Stimulated activated CD4-positive, alpha-beta T cell treated with anti-CD3 and anti-CD28 coated beads, Interleukin-4, amount 100 ng/mL, for 48 hours (primary cell): ENCODE measurements at regions not wholly inside any gene's neighbourhood (a gene's known extent, or its start where the extent isn't known, plus 50 kb on each side); places are given as distances from the start of the nearest gene placed in this dataset.

Source experiments
- DNase-seq, 2 donors: peaks; one replicate each; pipeline ENCODE4 v3.0.0-alpha.2; 2020; ENCODE audit warnings: low read depth in 2 of 2

DNA sequence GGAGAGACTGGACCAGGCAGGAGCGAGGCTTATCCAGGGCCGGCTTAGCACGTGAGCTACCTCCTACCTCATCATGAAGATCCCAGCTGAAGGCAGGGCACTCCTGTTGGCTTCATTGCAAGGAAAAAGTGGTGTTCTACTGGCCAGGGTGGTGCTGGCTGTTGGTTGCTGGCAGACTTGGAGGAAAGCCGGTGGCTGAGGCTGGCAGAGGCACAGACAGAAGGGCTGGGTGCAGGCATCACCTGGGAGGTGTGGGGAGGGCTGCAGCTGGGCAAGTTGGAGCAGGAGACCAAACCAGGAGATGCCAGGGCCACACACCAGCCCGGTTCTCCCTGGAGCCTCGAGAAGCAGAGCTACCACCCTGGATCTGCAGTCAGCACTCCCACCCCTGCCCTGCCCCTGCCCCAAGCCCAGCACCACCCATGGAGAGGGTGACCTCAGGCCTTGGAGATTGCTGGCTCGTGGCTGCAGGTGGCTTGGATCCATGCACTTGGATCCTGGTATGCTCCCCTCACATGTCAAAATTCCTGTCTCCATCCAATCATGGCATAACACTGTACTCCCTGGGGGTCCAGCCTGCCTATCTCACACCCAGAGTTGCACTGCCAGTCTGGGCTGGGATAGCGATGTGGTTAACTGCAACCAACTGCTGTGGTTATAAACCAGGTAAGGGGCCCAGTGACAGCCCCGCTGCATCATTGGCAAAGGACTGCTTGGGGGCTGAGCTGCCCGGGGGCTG, 49.7 kb downstream of the GLI2 start:
- DNase-seq = no peak

DNA sequence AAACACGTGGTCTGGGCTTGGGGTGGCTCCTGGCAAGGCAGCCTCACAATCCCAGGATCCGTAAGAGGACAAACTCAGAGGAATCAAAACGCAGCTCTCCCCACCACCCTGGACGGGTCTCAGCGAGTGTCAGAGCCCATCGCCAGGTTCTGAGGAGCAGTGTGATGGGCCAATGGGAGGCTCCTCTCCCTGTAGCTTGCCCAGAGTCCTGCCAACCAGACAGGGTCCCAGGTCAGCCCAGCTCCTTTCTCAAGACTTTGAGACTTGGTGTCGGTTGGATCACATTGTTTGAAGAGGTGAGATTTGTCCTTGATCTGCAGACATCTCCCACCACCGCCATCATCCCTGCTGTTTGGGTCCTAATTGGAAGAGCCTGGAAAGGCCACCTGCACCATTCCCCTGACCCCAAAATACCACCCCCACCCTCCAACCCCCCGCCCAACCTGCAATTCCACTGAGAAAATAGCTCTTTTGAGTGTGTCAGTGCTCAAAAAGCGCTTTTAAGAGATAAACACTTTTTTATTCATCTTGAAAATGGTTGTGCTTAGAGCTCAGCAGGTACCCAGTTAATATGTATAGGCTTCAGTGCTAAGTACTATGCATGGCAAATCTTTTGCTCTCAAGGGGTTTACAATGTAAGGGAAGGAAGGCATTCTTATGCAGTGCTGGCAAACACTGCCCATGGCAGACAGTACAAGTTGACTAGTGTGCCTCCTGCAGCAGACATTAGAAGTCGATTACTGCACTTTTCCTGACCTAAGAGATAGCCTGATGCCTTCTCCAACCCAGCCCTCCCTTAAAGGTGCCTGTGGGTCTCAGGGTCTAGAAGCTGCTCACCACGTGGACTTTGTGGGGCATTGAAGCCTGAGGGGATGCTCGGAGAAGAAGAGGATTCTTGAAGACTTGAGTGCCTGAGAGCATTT, 50.6 kb downstream of the GLI2 start:
- DNase-seq = no peak

DNA sequence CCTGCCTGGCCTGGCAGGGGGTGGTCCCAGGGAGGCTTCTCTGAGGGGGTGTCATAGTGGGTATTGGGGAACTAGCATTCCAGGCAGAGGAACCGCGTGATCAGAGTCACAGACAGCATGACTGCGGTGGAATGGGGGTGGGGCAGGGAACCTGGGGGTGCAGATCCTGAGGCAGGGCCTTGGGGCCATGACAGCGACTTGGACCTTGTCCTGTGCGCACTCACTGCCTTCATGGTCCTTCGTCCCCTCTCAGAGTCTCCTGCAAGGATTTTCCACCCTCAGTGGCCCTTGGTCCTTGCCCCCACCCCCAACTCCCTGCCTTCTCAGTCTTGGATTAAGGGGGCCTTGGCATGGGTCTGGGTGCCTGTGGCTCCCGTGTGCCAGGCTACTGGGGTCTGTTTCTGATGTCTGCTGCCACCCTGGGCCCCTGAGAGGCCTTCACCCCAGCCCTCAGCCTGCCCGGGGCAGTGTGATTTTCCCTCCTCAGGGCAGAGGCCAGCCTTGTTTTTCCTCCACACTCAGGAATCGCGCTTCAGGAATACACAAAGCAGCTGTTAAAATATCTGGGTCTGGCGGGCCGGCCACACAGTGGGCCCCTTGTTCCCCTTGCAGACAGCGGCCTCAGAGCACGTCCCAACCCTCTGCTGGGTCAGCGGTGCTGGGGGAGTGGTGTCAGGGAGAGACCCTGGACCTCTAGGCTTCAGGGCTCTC, 51.6 kb downstream of the GLI2 start:
- DNase-seq = no peak

DNA sequence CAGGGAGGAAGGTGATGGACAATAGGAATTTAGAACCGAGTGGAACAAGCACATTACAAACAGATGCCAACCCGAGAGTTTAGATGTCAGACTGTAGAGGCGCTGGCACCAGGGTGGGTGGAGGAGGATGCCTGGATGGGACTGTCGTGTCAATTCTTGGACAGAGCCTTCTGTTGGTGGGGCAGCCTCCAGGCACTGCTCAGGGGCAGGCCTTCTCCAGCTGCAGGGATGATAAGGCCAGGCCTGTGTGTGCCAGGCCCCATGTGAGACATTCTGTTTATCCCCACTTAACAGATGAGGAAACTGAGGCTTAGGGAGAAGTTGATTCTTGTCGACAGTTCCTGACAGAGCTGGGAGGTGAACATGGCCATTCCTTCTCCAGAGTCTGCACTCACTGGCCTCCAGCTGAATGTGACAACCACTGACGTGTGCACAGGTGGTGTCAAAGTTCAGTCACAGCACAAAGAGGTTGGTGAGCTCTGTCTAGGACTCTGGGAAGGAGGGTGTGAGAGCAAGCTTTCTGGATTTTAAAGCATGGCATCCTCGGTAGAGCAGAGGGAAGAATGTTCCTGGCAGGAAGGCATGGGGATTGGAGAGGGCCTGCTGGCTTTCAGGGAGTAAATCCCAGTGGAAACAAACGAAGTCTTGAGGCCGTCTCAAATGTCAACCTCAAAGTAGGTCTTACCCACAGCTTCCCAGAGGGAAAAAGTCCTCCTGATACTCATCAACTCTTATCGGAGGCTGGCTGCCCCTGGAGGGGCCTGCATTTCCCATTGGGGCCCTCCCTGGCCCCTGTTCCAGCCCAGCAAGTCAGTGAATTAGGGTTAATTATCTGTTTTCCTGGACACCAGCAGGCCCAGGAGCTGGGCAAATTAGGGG, 52.4 kb downstream of the GLI2 start:
- no peak for DNase-seq

DNA sequence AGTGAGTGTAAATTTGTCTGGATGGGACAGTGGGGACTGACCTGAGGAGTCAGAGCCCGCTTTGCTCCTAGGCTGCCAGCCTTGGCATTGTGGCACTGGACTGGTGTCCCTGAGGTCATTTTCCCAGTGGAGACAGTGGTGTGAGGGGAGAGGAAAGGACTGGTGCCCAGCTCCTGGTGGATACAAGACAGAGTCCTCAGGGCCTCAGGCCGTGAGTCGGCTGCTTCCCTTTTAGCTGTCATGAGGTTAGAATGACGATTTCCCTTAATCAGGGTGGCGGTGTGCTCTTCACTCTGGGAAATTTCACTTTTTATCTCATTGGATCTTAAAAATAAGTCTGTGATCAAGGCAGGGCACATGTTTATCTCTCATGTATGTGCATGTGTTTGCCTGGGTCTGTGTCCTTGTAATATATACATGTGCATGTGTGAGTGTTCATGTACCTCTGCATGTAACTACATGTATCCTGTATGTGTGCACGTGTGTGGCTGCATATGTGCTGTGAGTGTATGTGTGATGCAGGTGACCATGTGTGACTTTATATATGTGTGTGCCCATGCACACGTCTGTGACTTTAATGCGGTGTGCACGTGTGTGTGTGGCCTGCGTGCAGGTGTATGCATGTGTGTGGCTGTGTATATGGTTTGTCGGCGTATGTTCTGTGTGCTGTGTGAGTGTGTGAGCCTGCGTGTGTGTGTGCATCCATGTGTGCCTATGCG, 55.7 kb downstream of the GLI2 start:
- no peak for DNase-seq

DNA sequence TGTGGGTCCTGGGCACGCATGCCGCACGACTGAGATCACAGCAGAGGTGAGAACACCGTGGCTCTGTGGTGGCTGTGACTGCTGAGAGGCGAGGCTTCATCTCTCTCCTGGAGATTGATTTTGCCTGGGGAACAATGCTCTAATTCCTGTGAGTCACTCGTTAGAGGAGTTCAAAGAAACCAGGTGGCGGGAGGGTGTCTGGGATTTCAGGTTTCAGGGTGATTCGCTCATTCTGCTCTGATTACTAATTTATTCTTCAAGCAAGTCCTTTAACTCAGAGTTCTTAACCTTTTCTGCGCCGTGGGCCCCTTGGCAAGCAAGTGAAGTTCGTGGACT, 56.3 kb downstream of the GLI2 start:
- DNase-seq = no peak

DNA sequence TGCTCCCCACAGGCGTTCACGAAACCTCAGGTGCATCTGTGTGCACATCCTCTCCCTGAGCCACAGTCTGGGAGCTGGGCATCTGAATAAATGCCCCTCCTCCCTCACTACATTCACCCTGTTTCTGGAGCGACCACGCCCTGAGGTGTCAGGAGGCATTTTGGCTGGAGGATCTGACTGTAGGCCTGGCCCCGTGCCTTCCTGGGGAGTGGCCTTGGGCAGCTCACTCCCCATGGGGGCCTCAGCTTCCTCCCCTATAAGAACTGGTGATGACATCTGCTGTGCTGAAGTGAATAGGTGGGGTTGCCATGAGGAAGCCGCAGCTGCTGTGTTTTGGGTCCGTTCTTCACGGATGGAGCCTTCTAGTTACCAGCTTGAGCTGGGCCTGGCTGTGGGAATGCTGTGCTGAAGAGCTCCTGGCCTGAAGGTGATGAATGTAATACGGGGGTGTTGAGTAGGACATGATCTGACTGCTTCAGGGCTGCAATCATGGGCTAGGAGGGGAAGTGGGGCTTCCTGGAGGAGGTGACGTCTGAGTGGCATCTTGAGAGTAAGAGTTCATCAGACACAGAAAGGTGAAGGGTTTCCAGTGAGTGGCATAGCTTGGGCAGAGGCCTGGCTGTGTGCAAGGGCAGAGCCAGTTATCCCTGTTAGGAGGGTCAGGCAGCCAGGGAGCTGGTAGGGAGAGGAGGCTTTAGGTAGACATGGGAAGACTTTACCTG, 58.2 kb downstream of the GLI2 start:
- DNase-seq = no peak

DNA sequence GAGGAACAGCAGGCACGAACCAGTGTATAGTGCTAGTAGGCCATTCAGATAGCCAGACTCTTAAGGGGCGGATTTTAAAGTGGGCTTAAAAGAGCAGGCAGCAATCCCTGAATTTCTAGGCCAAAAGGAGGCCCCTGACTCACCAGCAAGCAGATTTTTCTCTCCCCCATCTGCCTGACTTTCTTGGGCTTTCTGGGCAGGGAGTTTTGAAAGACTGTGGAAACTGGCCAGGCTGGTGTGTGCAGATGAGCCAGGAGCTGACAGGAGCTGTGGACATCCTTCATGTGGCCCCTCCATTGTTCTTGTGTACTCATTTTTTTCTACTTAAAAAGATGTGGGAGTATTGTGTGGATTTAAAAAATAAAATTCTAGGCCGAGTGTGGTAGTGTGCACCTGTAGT, 59.0 kb downstream of the GLI2 start:
- no peak for DNase-seq

DNA sequence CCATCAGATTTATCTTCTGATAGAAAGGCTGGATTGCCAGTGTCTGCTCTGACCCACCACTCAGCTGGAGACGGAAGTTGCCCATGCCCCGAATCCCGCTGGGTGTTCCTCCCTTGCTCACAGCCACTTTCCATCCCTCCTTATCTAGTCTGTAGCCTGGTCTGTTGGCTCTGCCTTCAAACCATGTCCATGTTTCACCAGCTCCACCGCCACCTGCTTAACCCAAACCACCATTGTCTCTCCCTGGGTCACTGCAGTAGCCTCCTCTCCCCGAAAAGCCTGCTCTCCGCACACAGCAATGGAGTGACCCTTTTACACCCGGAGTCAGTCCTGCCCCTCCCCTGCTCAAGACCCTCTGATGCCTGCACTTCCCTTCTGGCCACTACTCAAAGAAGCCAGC, 60.4 kb downstream of the GLI2 start:
- no peak for DNase-seq

DNA sequence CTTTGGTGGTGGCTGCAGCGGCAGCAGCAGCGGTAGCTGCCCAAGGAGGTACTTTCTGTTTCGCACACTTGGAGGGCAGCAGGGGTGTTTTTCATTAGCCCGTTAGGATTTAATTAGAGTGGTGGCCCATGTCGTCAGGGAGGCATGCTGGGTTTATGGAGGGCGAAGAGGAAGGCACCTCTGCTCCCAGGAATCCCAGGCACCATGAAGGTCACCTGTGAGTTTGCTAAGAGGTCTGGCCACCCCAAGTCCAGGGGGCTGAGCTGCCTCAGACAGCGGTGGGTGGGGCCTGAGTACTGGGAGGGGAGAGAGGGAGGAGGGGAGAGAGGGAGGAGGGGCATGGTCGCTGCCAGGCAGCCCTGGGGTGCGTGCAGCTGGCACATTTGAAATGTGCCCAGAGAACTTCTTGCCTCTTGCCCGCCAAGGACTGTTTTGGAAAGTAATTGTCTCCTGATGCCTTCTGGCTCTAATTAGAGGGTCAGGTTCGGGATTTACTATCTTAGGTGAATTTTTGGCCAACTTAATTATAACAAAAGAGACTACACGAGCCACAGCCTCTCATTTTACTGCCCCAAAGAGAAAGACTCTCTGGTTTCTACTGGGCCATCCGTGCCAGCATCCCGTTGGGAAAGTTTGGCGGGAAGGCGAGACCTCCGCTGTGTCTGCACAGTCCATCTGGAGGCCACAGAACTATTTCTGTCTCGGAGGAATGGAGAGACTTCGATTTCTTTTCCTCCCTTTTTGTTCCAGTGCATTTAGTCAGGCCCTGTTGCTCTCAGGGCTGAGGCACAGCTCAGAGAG, 62.0 kb downstream of the GLI2 start:
- no peak for DNase-seq

DNA sequence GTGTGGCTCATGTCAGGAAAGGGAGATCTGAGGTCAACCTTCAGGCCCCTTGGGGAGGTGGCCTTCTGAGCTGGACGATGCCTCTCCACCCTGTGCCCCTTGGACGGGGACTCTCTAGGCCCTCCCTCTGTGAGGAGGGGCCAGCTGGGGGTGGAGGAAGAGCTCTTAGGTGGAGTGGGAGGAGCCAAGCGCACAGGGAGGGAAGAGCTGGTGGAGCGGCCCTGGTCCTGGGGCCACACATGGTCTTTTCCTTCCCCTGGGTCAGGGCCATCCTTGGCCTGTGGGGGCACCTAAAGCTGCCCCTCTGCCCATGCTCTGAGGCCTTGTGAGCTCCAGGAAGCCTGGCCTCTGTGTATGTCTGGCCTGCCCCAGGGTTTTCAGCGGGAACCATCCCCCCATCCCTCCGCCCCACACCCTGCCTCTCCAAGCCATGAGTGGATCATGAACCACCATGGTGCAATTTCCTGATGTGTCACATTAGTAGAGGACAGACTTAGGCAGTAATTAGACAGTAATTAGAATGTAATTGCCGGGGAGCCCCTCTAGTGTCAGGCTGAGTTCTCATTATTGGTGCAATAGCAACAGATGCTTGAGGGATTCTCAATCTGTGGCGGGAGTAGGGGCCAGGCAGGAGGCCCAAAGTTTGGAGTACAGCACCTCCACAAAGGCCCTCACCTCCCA, 63.0 kb downstream of the GLI2 start:
- DNase-seq = no peak

DNA sequence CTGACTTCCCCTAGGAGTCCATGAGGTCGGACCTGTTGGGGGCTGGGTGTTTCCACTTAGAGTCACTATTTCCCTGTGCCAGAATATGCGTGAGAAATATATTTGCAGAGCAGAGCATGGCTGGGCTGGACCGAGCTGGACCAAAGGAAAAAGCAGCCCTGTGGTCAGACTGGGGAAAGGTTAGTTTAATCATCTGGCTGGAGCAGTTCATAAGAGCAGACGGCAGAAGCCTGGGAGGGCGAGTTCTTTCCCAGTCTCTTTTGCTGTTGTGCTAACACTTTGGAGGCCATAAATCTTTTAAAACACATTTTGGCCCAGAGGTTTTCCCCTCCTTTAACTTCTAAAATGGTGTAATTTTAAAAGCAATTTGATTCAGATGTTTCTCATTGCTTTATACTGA, 66.5 kb downstream of the GLI2 start:
- DNase-seq = no peak

DNA sequence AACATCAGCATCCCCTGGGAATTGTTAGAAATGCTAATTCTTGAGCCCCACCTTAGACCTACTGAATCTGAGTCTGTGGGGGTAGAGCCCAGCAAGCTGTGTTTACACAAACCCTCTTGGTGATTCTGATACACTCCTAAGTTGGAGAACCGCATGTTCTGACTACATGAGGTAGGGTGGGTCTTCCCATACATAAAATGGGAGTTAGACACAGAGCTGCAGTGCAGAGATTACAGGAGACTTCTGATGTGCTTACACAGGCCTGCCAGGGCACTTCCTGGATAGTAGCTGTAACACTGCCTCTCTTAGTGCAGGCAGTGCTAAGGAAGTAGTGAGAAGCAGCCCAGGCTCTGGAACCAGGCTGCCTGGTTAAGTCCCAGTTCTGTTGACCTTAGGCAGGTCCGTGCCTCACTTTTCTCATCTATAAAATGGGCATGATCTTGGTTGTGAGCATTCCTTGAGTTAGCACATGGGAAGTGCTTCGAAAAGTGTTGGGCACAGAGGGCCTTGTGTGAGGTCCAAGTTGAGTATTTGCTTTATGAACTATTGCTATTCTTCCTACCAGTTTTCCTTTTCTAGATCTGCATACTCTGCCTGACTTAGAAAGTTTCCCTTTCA, 67.3 kb downstream of the GLI2 start:
- no peak for DNase-seq

DNA sequence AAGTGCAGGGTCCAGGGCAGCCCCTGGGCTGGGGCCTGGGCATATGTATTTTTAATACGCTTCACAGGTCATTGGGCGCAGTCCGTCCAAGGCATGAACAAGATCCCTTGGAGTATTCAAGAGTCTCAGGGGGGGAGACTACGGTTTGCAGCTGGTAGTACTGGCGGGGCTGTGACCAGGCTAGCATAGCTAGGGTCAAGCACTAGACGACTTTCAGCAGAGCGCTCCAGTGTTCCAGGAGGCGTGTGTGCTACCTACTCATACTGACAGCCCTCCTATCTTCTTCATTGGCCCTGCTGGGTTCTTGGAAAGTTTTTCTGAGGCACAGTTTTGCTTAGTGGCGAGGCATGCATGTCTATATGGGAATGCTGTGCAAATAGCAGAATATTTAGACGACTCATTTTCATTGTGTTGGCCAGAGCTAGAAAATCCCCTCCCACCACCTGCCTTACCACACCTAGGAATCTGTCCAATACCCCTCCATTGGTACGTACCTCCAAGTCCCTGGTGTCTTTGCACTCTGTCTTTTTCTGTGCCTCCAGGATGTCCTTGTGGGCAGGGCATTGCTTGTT, 68.2 kb downstream of the GLI2 start:
- no peak for DNase-seq

DNA sequence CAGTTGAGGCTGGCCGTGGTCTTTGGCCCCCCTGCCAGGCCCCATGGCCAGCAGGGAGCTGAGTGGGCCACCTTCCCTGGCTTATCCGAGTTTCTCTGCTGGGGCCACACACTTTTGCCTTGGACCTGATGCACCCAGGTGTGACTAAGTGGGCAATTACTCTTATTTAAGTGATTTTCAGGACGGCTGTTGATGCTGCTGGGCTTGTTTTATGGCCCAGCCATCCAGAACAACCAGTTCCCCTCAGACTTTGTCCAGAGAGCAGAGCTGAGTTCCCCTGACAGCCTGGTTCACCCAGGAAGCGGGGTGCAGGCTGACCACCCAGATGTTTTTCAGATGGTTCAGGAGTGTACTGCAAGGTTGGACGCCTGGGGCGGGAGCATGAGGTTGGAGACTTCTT, 68.8 kb downstream of the GLI2 start:
- no peak for DNase-seq

DNA sequence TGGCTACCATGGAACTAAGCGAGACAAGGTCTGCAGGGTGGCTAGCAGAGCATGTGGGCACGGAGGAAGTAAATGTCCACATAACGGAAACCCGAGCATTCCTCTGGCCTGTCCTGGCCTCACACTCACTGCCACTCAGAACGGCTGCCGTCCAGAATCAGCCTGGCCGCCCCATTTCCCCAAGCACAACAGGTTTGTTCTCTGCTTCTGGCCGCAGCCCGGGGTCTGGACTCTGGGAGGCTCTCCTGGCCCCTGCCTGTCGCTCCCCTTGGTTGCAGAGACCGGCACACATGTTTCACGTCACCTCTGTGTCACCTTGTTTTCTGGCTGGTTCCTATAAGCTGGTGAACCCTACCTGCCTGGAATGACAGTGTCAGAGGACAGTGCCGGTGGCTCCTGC, 69.3 kb downstream of the GLI2 start:
- no peak for DNase-seq

DNA sequence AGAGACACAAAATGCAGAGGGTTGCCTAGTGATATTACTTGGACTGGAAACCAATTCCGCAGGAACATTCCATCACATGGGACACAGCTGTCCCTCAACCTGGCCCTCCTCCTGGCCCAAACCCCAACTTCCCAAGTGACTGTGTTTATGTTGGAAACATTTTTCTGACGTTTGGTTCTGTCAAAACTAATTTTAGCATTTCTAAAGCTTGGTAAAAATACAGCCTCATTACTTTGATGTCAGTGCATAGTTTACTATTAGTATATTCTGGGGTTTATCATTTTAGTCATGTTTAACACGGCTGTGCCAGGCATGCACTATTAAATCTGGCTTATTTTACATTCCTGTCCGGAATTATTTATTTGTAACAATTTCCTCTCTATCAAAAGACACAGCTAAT, 69.9 kb downstream of the GLI2 start:
- no peak for DNase-seq

DNA sequence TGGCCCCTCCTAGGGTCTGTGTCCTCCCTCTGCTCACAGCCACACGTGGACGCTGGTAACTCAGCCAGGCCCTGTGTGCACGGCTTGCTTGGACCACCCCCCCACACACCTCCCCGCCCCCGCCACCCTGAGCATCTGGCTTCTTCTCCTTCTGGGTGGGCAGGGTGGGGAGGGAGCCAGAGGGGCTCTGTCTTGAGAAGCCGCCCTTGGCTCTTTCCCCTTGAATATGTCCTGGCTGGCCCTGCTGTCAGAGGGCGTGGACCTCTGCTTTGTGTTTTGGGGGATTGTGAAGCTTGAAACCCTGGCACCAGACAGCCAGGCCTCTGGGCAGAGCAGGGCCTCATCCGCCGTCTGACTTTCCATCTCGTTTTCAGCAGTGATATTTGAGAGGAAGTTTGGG, 72.1 kb downstream of the GLI2 start:
- DNase-seq = no peak
